ENCODE measurements at regions not wholly inside any gene's neighbourhood (a gene's known extent, or its start where the extent isn't known, plus 50 kb on each side); places are given as distances from the start of the nearest gene placed in this dataset.

DNA sequence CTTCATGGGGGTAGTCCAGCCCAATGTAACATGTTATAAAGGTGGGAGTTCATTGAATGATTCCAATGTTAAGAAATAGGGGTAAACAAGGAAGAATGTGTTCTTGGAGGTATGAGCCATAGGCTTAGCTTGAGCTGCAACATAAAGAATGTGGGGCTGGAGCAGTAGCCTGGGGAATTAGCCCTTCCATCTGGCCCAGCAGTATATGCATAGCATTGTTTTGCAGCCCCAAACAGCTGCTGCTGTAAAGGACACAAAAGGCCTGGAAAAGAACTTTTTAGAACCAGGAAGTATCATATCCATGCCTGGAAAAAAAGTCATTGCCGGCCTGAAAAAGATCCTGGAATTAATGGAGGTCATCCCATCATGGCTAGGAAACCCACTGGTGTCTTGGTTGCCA lies 55.8 kb upstream of the SMARCA2 start:
- POLR2A ChIA-PET = no interaction called here
- DNase-seq (ENCODE audit: low read depth, low spot score) (no peak), ATAC-seq (no peak)
- Histone ChIP-seq H3K79me2 (ENCODE audit: insufficient read depth, low read length) (no peaks in the 10 kb centered on the region), H4K20me1 (ENCODE audit: insufficient read depth) (no peaks in the 10 kb centered on the region), H3K9me3 (ENCODE audit: control insufficient read depth in 1 of 2, insufficient read depth in 1 of 2, low read depth in 1 of 2, low read length in 2 of 2) (no peaks in the 10 kb centered on the region), H3K27me3 (ENCODE audit: insufficient read depth, low read length) (peaks cover 13% of the 10 kb centered on the region), H3K27ac (ENCODE audit: low read depth, low read length) (no peak overlapping the region), H3K36me3 (ENCODE audit: control insufficient read depth in 1 of 2, insufficient read depth in 2 of 2, low read length in 2 of 2) (no peaks in the 10 kb centered on the region), H3K4me2 (ENCODE audit: low read length) (no peak overlapping the region), H3K9ac (ENCODE audit: low read length) (no peak overlapping the region), H3K4me3 (replicated peaks in 1 of 2; ENCODE audit: low read depth in 1 of 2, low read length in 2 of 2) (no peak overlapping the region), H3K4me1 (ENCODE audit: control insufficient read depth in 1 of 2, insufficient read depth in 2 of 2, low read length in 2 of 2) (no peaks in the 10 kb centered on the region), H3K9me2 (ENCODE audit: insufficient read depth) (no peaks in the 10 kb centered on the region), H2AFZ (ENCODE audit: low read depth, low read length, poor library complexity, severe bottlenecking) (no peak overlapping the region)
- RAD21 ChIA-PET (ENCODE audit: low non-redundant PET in 1 of 2, low total read pairs in 2 of 2, uncharacterized antibody in 2 of 2, unreplicated experiment in 2 of 2) = no interaction called here
- intact Hi-C loops (cut with micrococcal nuclease) = no loop called here
- BruUV-seq (replicated peaks) = no TSS peak
- CTCF ChIA-PET = no interaction called here
- TF ChIP-seq ELF1 (IDR thresholded peaks at IDR 0.05; ENCODE audit: borderline replicate concordance, low read depth) (no peak), ZNF274 (IDR thresholded peaks at IDR 0.05; ENCODE audit: low read depth, low read length) (no peak), CEBPB (IDR thresholded peaks at IDR 0.05; ENCODE audit: low read depth) (no peak), SRF (IDR thresholded peaks at IDR 0.05; ENCODE audit: low read depth) (no peak), ZBTB33 (IDR thresholded peaks at IDR 0.05; ENCODE audit: extremely low read depth, insufficient replicate concordance, low read length) (no peak), SP1 (IDR thresholded peaks at IDR 0.05; ENCODE audit: low read depth) (no peak), FOSL1 (IDR thresholded peaks at IDR 0.05; ENCODE audit: low read depth) (no peak), EGR1 (IDR thresholded peaks at IDR 0.05; ENCODE audit: low read depth) (no peak), JUND (IDR thresholded peaks at IDR 0.05) (no peak), POLR2A (IDR thresholded peaks at IDR 0.05; ENCODE audit: borderline replicate concordance, extremely low read depth, insufficient read depth, insufficient read length) (no peak), MAX (IDR thresholded peaks at IDR 0.05) (no peak), EZH2 (IDR thresholded peaks at IDR 0.05) (no peak), TCF7L2 (IDR thresholded peaks at IDR 0.05; ENCODE audit: borderline replicate concordance, extremely low read depth, insufficient read depth, insufficient read length) (no peak)
- TF ChIP-seq, protein P1, sequence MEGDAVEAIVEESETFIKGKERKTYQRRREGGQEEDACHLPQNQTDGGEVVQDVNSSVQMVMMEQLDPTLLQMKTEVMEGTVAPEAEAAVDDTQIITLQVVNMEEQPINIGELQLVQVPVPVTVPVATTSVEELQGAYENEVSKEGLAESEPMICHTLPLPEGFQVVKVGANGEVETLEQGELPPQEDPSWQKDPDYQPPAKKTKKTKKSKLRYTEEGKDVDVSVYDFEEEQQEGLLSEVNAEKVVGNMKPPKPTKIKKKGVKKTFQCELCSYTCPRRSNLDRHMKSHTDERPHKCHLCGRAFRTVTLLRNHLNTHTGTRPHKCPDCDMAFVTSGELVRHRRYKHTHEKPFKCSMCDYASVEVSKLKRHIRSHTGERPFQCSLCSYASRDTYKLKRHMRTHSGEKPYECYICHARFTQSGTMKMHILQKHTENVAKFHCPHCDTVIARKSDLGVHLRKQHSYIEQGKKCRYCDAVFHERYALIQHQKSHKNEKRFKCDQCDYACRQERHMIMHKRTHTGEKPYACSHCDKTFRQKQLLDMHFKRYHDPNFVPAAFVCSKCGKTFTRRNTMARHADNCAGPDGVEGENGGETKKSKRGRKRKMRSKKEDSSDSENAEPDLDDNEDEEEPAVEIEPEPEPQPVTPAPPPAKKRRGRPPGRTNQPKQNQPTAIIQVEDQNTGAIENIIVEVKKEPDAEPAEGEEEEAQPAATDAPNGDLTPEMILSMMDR (IDR thresholded peaks at IDR 0.05 in 2 of 3, conservative IDR thresholded peaks at IDR 0.05 in 1 of 3; ENCODE audit: borderline replicate concordance in 1 of 3, insufficient read depth in 1 of 3, low read depth in 2 of 3, low read length in 2 of 3) = no peak
- TF ChIP-seq, protein P2, sequence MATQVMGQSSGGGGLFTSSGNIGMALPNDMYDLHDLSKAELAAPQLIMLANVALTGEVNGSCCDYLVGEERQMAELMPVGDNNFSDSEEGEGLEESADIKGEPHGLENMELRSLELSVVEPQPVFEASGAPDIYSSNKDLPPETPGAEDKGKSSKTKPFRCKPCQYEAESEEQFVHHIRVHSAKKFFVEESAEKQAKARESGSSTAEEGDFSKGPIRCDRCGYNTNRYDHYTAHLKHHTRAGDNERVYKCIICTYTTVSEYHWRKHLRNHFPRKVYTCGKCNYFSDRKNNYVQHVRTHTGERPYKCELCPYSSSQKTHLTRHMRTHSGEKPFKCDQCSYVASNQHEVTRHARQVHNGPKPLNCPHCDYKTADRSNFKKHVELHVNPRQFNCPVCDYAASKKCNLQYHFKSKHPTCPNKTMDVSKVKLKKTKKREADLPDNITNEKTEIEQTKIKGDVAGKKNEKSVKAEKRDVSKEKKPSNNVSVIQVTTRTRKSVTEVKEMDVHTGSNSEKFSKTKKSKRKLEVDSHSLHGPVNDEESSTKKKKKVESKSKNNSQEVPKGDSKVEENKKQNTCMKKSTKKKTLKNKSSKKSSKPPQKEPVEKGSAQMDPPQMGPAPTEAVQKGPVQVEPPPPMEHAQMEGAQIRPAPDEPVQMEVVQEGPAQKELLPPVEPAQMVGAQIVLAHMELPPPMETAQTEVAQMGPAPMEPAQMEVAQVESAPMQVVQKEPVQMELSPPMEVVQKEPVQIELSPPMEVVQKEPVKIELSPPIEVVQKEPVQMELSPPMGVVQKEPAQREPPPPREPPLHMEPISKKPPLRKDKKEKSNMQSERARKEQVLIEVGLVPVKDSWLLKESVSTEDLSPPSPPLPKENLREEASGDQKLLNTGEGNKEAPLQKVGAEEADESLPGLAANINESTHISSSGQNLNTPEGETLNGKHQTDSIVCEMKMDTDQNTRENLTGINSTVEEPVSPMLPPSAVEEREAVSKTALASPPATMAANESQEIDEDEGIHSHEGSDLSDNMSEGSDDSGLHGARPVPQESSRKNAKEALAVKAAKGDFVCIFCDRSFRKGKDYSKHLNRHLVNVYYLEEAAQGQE (IDR thresholded peaks at IDR 0.05; ENCODE audit: low read depth) = no peak
- TF ChIP-seq, protein P3, sequence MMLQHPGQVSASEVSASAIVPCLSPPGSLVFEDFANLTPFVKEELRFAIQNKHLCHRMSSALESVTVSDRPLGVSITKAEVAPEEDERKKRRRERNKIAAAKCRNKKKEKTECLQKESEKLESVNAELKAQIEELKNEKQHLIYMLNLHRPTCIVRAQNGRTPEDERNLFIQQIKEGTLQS (IDR thresholded peaks at IDR 0.05) = no peak

All from HCT116 (cell line).